ENCODE measurements at regions not wholly inside any gene's neighbourhood (a gene's known extent, or its start where the extent isn't known, plus 50 kb on each side); places are given as distances from the start of the nearest gene placed in this dataset.

GRCh38 chr5:60055168-60055567, 161.6 kb upstream of the PDE4D start:
- TF ChIP-seq FOXP4 (CRISPR knock-in tag; IDR thresholded peaks at IDR 0.05) (no peak), CTCF (CRISPR knock-in tag; IDR thresholded peaks at IDR 0.05) (no peak), TAF1 (CRISPR knock-in tag; IDR thresholded peaks at IDR 0.05) (no peak), PLRG1 (conservative IDR thresholded peaks at IDR 0.05) (no peak), PTBP1 (IDR thresholded peaks at IDR 0.05; ENCODE audit: low read depth, low read length, poor library complexity, severe bottlenecking) (no peak), SKIL (CRISPR knock-in tag; IDR thresholded peaks at IDR 0.05; ENCODE audit: borderline replicate concordance) (no peak), GTF3A (CRISPR knock-in tag; conservative IDR thresholded peaks at IDR 0.05) (no peak), SAP130 (CRISPR knock-in tag; IDR thresholded peaks at IDR 0.05; ENCODE audit: low read depth) (no peak)
- TF ChIP-seq, protein P1, sequence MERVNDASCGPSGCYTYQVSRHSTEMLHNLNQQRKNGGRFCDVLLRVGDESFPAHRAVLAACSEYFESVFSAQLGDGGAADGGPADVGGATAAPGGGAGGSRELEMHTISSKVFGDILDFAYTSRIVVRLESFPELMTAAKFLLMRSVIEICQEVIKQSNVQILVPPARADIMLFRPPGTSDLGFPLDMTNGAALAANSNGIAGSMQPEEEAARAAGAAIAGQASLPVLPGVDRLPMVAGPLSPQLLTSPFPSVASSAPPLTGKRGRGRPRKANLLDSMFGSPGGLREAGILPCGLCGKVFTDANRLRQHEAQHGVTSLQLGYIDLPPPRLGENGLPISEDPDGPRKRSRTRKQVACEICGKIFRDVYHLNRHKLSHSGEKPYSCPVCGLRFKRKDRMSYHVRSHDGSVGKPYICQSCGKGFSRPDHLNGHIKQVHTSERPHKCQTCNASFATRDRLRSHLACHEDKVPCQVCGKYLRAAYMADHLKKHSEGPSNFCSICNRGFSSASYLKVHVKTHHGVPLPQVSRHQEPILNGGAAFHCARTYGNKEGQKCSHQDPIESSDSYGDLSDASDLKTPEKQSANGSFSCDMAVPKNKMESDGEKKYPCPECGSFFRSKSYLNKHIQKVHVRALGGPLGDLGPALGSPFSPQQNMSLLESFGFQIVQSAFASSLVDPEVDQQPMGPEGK (CRISPR knock-in tag; IDR thresholded peaks at IDR 0.05): no peak
